ENCODE measurements at regions not wholly inside any gene's neighbourhood (a gene's known extent, or its start where the extent isn't known, plus 50 kb on each side); places are given as distances from the start of the nearest gene placed in this dataset.

- TF ChIP-seq CTCF (IDR thresholded peaks at IDR 0.05) (no peak), POLR2A (IDR thresholded peaks at IDR 0.05) (no peak)
Observed at GRCh38 chr4:111681270-111681669, 464.0 kb upstream of the FAM241A start.
